MM.1S (cell line): ENCODE measurements at regions not wholly inside any gene's neighbourhood (a gene's known extent, or its start where the extent isn't known, plus 50 kb on each side); places are given as distances from the start of the nearest gene placed in this dataset.

Experiments
- DNase-seq: peaks from one replicate; pipeline ENCODE4 v3.0.0-alpha.2; 2015
- H2AFZ ChIP-seq: fragments of 300-600 bp; sonication (generic); 2 replicates; pipeline ENCODE4 v1.6.0; 2016; ENCODE audit warnings: antibody characterized with exemption, low read length
- H3F3A ChIP-seq: fragments of 300-600 bp; sonication (generic); 2 replicates; pipeline ENCODE4 v1.6.1; 2016; ENCODE audit warnings: mild to moderate bottlenecking, antibody characterized with exemption, low read length, moderate library complexity, mixed read lengths; ENCODE audit not compliant: insufficient read depth
- H3K27ac ChIP-seq: fragments of 300-600 bp; sonication (generic); 2 replicates; pipeline ENCODE4 v1.5.1; 2016; ENCODE audit warnings: mild to moderate bottlenecking, low read length
- H3K27me3 ChIP-seq: fragments of 300-600 bp; sonication (generic); replicated peaks from 2 replicates; pipeline ENCODE4 v1.6.0; 2016; ENCODE audit warnings: low read length; ENCODE audit not compliant: insufficient read depth
- H3K36me3 ChIP-seq: fragments of 300-600 bp; sonication (generic); replicated peaks from 2 replicates; pipeline ENCODE4 v1.6.1; 2016; ENCODE audit warnings: mild to moderate bottlenecking, low read length, mixed read lengths; ENCODE audit not compliant: insufficient read depth
- H3K4me1 ChIP-seq: fragments of 300-600 bp; sonication (generic); 2 replicates; pipeline ENCODE4 v1.6.1; 2016; ENCODE audit warnings: low read length, mixed read lengths
- H3K4me2 ChIP-seq: fragments of 300-600 bp; sonication (generic); 2 replicates; pipeline ENCODE4 v1.6.0; 2016; ENCODE audit warnings: low read depth, low read length
- H3K4me3 ChIP-seq: fragments of 300-600 bp; sonication (generic); 2 replicates; pipeline ENCODE4 v1.5.1; 2016; ENCODE audit warnings: low read length, mixed read lengths
- H3K79me2 ChIP-seq: fragments of 300-600 bp; sonication (generic); 2 replicates; pipeline ENCODE4 v1.6.1; 2016; ENCODE audit warnings: mixed run types, low read length, mixed read lengths
- H3K9ac ChIP-seq: fragments of 300-600 bp; sonication (generic); 2 replicates; pipeline ENCODE4 v1.6.1; 2016; ENCODE audit warnings: low read length, mixed read lengths
- H3K9me2 ChIP-seq: fragments of 300-600 bp; sonication (generic); replicated peaks from 2 replicates; pipeline ENCODE4 v1.6.1; 2016; ENCODE audit warnings: mild to moderate bottlenecking, low read length, mixed read lengths; ENCODE audit not compliant: insufficient read depth
- H3K9me3 ChIP-seq: fragments of 300-600 bp; sonication (generic); replicated peaks from 2 replicates; pipeline ENCODE4 v1.6.1; 2016; ENCODE audit warnings: mild to moderate bottlenecking, low read length, mixed read lengths; ENCODE audit not compliant: insufficient read depth
- H4K20me1 ChIP-seq: fragments of 300-600 bp; sonication (generic); 2 replicates; pipeline ENCODE4 v1.6.1; 2016; ENCODE audit warnings: mild to moderate bottlenecking, low read length, moderate library complexity, mixed read lengths; ENCODE audit not compliant: insufficient read depth
- EZH2 ChIP-seq: fragments of 300-600 bp; sonication (generic); optimal IDR thresholded peaks from 2 replicates; pipeline ENCODE3; 2017; ENCODE audit warnings: low read depth, mild to moderate bottlenecking, antibody characterized with exemption, low read length, mixed read lengths
- EZH2phosphoT487 ChIP-seq: fragments of 300-600 bp; sonication (generic); IDR thresholded peaks from 2 replicates; pipeline ENCODE4 v1.6.1; 2018; ENCODE audit warnings: antibody characterized with exemption, low read length
- TF ChIP-seq, protein P1 (sequence below): fragments of 300-600 bp; sonication (generic); IDR thresholded peaks from 2 replicates; pipeline ENCODE4 v1.5.1; 2016; ENCODE audit warnings: antibody characterized with exemption, low read length, mixed read lengths

DNA sequence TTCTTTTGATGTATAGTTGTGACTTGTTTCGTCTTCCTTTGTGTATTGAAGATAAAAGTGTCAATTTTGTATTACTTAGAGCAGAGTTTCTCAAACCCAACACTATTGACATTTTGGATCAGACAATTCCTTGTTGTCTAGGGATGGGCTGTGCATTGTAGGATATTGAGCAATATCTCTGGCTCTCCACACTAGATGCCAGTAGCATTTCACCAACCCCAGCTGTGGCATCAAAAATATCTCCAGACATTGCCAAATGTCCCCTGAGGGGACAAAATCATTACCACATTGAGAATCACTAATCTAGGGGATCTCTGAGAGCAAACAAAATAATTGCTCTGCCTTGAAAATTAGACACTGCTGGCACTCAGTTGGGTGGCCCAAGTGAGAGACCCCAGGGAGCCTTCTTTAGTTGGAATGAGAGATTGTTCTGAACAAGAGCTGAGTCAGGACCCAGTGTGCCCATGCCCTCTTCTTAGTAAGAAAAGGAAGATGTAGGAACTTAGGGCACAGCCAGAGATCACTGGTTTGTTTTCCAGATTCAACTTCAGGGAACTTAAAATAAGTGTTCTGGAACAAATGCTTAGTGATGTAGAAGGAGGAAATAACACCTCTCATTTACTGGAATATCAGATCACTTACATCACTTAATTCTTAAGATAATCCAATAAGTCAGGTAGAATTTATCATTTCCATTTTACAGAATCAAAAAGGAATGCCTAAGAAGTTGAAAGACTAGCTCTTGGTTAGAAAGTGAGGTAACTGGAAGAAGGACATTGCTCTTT is 466.6 kb upstream of the TNP1 start:
- Histone ChIP-seq H4K20me1 (no peaks in the 10 kb centered on the region), H3K9me3 (no peaks in the 10 kb centered on the region), H3K9ac (no peak overlapping the region), H3K79me2 (no peaks in the 10 kb centered on the region), H2AFZ (no peak overlapping the region), H3K27ac (no peak overlapping the region), H3K36me3 (no peaks in the 10 kb centered on the region), H3K9me2 (no peaks in the 10 kb centered on the region), H3K27me3 (no peaks in the 10 kb centered on the region), H3F3A (no peaks in the 10 kb centered on the region), H3K4me1 (no peaks in the 10 kb centered on the region), H3K4me2 (no peak overlapping the region), H3K4me3 (no peak overlapping the region)
- no peak for DNase-seq
- TF ChIP-seq EZH2 (no peak), EZH2phosphoT487 (no peak)

GRCh38 chr2:217325816-217326215 is 466.0 kb upstream of the TNP1 start:
- H3K9me2 ChIP-seq: no peaks in the 10 kb centered on the region
- no peaks in the 10 kb centered on the region for H3K27me3 ChIP-seq
- no peaks in the 10 kb centered on the region for H3K36me3 ChIP-seq
- H3K4me3 ChIP-seq: no peak overlapping the region
- no peak overlapping the region for H3K4me2 ChIP-seq
- no peaks in the 10 kb centered on the region for H3K79me2 ChIP-seq
- no peaks in the 10 kb centered on the region for H3K9me3 ChIP-seq
- H3K9ac ChIP-seq: no peak overlapping the region
- no peak overlapping the region for H3K27ac ChIP-seq
- H4K20me1 ChIP-seq: no peaks in the 10 kb centered on the region
- H3F3A ChIP-seq: no peaks in the 10 kb centered on the region
- H3K4me1 ChIP-seq: no peaks in the 10 kb centered on the region
- TF ChIP-seq, protein P1, sequence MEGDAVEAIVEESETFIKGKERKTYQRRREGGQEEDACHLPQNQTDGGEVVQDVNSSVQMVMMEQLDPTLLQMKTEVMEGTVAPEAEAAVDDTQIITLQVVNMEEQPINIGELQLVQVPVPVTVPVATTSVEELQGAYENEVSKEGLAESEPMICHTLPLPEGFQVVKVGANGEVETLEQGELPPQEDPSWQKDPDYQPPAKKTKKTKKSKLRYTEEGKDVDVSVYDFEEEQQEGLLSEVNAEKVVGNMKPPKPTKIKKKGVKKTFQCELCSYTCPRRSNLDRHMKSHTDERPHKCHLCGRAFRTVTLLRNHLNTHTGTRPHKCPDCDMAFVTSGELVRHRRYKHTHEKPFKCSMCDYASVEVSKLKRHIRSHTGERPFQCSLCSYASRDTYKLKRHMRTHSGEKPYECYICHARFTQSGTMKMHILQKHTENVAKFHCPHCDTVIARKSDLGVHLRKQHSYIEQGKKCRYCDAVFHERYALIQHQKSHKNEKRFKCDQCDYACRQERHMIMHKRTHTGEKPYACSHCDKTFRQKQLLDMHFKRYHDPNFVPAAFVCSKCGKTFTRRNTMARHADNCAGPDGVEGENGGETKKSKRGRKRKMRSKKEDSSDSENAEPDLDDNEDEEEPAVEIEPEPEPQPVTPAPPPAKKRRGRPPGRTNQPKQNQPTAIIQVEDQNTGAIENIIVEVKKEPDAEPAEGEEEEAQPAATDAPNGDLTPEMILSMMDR: no peak
- no peak for TF ChIP-seq EZH2
- no peak for TF ChIP-seq EZH2phosphoT487
- DNase-seq: no peak
- H2AFZ ChIP-seq: no peak overlapping the region

- no peaks in the 10 kb centered on the region for H3K9me3 ChIP-seq
- DNase-seq: no peak
- no peaks in the 10 kb centered on the region for H3K9me2 ChIP-seq
- no peaks in the 10 kb centered on the region for H3K4me1 ChIP-seq
- H3K36me3 ChIP-seq: no peaks in the 10 kb centered on the region
- H3F3A ChIP-seq: no peaks in the 10 kb centered on the region
- H3K79me2 ChIP-seq: no peaks in the 10 kb centered on the region
- H4K20me1 ChIP-seq: no peaks in the 10 kb centered on the region
- no peaks in the 10 kb centered on the region for H3K27me3 ChIP-seq
- H3K4me2 ChIP-seq: no peak overlapping the region
- no peak overlapping the region for H3K4me3 ChIP-seq
- H3K27ac ChIP-seq: no peak overlapping the region
- no peak overlapping the region for H3K9ac ChIP-seq
- TF ChIP-seq EZH2phosphoT487: no peak
- no peak overlapping the region for H2AFZ ChIP-seq
These were observed 465.4 kb upstream of the TNP1 start for GRCh38 chr2:217325251-217325650.

GRCh38 chr2:217316743-217317142 is 456.9 kb upstream of the TNP1 start:
- peak; percentile 65 for DNase-seq
- Histone ChIP-seq H3K27ac (no peak overlapping the region), H2AFZ (no peak overlapping the region), H4K20me1 (no peaks in the 10 kb centered on the region), H3K27me3 (no peaks in the 10 kb centered on the region), H3F3A (no peaks in the 10 kb centered on the region), H3K79me2 (no peaks in the 10 kb centered on the region), H3K9me3 (no peaks in the 10 kb centered on the region), H3K4me3 (no peak overlapping the region), H3K4me2 (no peak overlapping the region), H3K9ac (no peak overlapping the region), H3K4me1 (no peaks in the 10 kb centered on the region), H3K9me2 (no peaks in the 10 kb centered on the region), H3K36me3 (no peaks in the 10 kb centered on the region)
- TF ChIP-seq EZH2: no peak
- TF ChIP-seq, protein P1: no peak
- TF ChIP-seq EZH2phosphoT487: no peak
